ENCODE measurements at regions not wholly inside any gene's neighbourhood (a gene's known extent, or its start where the extent isn't known, plus 50 kb on each side); places are given as distances from the start of the nearest gene placed in this dataset.

DNA sequence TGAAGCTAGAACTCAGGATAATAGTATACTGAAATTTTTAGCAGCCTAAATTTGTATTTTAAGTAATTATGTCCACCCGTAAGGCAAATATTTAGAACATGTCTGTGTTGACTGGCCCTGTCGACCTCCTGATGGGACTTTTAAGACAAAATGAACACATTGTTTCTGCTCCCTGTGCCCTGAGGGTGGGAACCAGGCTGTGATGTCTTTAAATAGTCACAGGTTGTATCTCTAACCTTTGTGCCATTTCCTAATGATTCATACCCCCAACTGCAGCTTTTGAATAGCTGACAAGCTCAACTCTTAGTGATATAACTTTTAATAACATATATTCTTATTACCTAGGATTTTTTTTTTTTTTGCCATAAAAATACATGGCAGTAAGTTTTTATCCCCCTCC lies 494.9 kb upstream of the AKR1E2 start:
- no peak for DNase-seq

DNA sequence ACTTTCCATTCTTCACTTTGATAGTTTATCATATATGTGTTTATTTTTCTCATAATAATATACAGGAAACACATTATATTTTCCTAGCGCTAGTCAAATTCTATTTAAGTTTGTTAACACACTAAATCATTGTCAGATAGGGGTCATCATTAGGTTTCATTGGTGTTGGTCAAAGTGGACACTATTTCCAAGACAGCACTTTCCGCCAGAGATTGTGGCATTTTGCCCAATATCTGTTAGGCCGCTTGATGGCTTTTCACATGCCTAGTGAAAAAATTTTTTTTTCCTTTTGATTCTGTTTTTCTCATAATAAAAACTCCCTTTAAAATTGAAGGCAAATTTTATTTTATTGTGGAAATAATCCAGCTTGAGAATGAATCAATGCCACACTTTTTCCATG lies 495.4 kb upstream of the AKR1E2 start:
- DNase-seq: no peak

DNA sequence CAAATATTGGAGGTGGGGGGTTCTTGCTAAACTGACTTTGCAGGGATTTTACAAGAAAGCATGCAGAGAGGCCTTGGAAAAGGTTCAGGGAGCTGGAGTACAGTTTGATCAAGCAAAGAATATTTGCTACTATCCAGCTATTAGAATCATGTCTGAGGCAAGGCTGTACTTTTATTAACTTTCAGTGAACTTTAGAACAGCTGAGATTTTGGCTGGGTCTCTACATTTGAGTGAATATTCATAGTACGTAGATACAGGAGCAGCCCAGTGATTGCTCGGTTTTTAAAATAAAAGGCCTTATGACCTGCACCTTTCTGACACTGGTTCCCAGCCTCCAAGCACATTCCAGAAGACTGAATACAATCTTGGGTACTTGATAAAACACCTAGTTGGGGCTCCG lies 496.8 kb upstream of the AKR1E2 start:
- DNase-seq: no peak

DNA sequence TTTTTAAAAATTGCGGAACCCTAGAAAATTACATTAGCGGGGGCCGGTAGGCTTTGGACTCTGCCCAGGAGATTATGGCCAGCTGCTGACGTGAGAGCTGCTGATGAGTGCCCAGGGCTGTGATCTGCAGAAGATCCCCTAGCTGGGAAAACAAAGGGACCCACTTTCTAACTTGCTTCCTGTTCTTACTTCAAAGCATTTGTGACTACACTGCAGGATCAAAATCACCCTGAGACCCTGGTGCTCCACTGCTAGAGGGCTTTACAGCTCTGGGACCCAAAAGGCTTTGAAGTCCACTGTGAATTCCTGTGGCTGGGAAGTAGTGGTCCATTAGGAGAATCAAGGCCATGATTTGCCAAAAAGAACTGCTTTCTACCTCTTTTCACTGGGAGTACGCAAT lies 499.4 kb upstream of the AKR1E2 start:
- DNase-seq: no peak

DNA sequence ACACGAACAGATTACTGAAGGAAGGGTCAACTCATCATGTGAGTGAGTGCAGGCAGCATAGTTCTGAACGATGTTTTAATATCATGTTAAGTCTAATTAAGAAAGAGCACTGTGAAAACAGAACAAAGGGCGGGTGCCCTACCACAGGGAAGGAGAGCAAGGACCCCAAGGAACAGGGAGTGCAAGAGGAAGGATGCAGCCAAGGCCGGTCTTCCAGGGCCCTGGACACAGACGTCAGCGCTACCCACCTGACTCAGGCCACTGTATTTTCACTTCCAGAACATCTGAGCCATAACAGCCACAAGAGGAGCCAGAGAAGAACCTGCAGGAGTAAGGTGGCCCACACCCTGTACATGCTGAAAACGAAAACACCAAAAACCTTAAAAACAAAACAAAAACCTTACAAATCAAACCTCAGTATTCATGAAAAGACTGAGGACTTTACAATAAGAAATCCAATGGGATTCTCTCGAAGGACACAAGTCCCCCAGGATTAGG lies 506.1 kb upstream of the AKR1E2 start:
- no peak for DNase-seq

DNA sequence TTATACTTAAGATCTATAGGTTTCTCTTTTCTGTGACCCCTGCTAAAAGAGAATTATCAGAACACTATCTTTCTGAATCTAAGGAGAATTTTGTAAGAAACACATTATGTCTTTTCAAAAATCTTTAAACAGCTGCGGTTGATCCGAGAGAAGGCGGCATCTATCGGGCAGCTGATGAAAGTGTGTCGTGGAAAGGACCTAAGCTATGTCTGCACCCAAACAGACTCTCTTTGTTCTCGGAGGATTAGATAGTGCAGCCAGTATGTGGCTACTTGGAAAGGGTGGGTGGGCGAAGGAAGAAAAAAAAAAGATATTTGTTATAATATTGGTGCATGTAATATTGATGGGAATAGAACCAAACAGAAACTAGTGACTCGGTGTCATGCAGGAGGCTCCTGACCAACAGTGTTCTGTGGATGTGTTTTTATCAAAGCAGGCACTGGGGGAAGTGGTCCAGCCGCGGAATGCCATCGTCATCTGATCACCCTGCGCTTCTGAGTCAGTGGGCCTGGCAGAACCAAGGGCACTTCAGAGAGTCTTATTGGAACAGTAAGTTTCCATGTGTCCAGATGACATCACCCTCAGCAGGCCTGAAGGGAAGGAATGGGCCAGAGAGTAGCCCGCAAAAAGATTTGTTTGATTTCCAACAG lies 509.7 kb upstream of the AKR1E2 start:
- DNase-seq: no peak

DNA sequence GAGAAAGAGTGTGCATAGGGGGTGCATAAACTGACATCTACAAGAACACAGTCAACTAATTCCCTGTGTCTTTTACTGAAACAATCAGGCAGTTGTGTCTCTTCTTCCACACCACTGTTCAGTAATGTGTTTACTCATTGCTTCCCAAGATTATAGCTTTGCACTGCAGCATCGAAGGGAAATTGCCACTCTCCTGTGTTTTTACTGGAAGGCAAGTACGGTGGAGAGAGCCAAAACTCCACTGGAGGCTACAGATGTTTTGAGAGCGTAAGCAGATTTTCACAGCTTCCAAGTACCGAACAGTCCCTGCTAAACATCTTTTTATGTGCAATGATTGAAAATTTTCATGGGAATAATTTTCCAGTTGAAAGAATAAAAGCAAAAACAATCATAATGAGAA lies 510.5 kb upstream of the AKR1E2 start:
- no peak for DNase-seq

DNA sequence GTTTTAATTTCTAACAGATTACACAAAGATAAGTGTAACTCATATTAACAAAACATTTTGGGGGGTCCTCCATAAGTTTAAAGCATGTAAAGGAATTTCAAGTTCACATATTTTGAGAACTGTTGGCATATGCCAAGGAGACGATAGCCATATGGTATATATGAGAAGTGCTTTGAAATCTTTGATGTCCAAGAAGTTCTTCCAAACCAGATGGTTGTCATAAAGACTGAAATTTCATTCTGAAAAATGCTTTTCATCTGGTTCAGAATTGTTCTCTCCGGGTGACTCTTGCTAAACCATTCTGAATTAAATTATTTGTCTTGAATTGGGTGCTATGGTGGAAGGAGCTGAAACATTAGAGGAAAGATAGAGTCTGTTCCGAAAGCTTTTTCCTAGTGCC lies 513.0 kb upstream of the AKR1E2 start:
- DNase-seq: no peak

DNA sequence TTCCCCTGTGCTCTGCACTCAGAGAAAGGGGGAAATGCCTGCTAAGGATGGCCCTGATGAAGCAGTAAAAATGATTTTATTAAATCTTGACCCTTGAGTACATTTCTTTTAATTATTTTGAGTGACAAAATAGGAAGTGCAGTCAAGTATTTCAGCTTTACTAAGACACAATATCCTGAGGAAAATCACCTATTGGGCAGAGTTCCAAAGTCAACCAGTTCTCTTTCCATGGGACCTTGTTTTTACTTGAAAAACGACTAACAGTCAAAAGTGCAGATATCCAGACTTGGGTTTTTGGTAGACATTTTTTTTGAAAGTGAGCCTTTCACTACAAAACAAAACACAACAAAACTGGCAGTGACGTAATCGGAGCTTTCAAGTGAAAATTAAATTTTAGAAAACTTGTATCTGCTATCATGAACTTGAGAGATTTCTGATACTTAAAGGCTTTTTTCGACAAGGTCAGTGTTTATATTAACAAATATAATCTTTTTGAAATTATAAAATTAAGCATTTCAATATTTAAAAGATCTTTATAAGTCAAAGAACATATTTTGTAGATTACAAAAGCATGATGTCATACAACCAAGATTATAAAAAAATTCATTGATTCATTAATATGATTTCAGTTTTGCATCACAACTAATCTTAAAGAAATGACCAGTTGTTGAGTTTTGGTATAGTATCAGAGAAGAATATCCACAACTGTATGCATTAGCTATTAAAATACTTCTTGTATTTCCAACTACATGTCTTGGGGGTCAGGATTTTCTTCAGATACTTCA lies 513.8 kb upstream of the AKR1E2 start:
- DNase-seq: no peak

DNA sequence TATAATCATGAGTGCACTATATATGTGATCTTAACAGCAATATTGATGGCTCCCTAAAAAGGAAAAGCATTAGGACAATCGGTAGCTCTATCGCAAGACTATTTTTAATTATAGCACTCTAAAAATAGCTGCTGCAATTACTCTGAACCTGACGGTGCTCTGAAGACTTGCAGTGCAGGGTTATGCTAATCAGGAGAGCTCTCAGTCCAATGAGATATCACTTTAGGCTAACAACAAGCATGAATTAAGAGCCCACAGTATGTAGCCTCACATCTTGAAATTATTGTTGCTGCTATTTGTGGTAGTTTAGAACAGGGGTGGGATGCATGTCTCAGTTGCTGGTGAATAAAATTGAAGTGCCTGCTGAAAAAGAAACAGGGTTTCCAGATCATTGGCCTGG lies 515.8 kb upstream of the AKR1E2 start:
- DNase-seq: no peak

DNA sequence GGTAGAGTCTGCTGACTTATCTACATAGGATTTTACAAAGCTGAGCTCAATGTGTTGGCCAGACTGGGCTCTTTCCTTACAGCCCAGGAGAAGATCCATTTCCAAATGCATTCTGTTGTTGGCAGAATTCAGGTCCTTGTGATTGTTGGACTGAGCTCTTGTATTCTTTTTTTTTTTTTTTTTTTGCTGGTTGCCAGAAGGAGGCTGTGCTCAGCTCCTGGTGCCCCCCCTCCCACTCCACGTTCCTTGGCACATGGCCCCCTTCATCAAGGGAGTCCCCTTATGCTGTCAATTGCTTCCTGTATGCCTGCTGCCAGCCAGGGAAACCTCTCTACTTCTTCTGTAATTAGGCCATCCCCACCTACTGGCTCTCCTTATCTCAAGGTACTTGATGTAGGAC lies 518.1 kb upstream of the AKR1E2 start:
- no peak for DNase-seq

DNA sequence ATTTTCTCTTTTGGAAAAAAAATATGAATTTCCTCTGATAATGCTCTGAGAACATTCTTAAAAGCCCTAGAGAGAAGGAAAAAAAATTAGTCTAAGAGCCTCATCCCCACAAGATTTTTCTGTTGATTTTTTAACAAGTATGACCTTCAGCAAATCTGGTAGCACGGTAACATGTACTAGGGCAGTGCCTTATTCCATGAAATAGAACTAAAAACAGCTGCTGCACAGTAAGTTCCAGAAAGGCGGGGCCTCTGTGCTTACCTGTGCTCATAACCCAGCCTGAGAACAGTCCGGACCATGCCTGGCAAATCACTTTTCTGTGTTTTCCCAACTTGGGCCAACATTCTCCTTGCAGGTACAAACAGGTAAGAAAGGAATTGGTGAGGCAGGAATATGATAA lies 519.1 kb upstream of the AKR1E2 start:
- DNase-seq: no peak

DNA sequence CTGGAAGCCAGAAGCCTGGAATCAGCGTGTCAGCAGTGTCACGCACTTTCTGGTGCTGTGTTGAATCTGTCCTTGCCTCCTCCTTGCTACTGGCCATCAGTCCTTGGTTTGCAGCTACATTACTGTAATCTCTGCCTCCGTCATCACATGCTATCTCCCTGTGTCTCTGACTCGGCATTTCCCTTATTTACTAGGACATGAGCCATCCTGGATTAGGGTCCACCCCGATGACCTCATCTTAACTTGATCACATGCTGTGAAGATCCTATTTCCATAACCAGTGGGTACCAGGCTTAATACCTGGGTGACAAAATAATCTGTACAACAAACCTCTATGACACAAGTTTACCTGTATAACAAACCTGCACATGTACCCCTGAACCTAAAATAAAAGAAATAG lies 518.0 kb upstream of the KLF6 start:
- no peak for DNase-seq

DNA sequence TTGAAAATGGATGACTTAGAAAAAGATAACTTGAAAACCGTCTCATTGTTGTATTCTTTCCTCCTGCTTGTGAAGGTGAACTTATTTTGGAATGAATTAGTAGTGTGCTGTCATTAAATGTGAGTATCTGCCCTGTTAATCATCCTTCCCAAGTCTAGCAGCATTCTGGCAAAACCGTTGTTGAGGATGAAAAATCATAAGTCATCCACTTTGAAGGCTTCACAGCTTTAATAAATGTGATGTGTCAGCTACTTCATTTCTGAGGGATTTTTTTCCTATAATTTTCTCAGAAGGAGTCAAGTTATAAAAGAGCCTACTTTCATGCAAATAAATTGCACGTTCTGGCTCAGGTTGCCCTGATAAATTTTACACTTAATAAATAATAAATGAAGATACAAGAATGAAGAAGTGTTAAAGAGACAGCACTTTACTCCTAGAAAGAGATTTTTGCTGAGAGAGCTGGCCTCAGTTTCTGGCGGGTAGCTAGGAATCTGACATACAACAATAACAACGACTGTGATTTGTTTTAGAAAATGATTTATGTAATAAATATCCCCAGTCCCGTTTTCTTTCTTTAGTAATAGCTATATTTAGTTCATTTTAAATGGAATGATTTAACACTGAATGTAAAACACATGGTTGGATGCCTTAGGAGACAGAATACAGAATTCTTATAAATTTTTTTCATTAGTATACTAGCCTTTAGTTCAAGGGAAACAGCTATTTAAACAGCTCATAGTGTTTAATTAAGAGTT lies 516.5 kb upstream of the KLF6 start:
- no peak for DNase-seq

DNA sequence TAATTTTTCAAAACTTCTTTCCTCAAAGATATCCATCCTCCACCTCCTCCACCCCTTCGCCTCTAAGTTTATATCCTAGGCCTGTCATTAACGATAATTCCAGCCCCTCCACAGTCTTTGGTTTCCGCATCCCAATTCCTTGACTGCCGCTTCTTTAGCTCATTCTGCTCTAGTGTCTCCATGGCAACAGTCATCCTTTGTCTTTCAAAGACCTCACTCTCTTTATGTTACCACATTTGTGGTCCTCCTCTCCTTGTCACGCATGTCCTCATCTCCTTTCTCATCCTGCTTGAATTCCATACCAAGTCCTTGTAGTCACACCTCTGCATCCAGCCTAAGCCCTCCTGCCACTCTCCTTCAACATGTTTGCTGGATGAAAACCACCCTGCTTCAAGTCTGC lies 511.2 kb upstream of the KLF6 start:
- DNase-seq: no peak

DNA sequence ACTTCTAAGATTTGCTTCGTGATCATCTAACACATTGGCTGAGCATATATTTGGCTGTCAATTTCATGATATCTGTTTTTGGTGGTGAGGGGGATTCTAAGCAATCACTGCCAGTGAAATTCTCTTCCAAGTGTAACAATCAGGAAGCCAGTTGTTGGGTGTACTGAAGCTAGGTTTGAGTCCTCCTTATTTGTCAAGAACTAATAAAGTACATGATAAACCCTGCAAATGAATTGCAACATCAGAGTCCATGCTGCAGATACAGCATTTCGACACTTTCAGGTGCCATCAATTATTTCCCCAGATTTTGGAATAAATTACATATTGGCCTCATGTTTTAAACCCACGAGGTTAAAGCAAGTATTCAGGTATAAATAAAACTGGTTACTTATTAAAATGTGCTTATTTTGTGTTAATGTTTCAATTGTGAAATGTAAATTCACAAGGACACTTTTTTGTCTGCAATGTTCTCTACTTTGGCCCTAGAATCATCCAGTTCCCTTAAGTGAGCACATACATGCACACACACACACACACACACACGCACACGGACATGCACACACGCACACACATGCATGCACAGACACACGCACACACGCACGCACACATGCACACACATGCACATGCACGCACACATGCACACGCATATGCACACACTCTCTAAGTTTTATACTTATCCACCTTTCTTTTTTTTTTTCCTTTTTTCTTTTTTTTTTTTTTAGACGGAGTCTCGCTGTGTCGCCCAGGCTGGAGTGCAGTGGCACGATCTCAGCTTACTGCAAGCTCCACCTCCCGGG lies 510.2 kb upstream of the KLF6 start:
- no peak for DNase-seq

DNA sequence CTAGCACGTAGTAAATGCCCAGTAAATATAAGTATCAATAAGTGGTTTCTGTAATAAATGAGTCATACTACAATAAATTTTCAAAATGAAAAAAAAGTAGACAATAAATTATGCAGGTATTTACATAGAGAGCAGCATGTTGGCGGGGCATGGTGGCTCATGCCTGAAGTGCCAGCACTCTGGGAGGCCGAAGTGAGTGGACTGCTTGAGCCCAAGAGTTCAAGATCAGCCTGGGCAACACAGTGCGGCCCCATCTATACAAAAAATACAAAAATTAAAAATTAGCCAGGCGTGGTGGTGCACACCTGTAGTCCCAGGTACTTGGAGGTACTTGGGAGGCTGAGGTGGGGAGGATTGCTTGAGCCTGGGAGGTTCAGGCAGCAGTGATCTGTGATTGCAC lies 509.3 kb upstream of the KLF6 start:
- DNase-seq: no peak

DNA sequence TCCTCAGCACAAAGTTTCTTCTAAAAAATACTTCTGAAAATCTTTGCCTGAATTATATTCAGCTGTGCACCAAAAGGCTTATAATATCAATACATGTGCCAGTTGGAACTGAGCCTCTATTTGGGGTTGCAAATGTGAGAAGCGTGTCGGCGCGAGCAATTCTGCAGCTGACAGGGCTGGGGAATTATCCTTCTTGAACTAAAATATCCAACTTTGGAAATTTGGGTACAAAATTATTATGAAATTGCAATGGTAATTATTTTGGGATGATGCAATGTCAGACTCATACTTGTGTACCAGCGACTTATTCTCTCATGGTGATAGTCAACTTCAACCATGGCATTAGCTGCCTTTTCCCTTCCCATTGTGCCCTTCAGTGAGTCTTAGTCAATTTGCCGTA lies 507.0 kb upstream of the KLF6 start:
- no peak for DNase-seq

DNA sequence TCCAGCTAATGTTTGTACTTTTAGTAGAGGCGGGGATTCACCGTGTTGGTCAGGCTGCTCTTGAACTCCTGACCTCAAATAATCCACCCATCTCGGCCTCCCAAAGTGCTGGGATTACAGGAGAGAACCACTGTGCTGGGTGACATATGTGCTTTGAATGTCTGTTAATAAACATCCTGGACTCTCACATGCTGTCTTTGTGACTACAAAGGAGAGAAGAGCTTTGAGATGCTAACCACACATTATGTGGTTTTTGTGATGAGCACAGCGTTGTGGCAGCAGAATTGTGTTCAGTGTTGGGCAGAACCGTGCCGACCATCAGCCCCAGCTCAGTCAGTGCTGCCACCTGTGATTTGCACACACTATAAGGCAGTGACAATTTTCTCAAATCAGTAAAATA lies 500.1 kb upstream of the KLF6 start:
- DNase-seq: no peak

DNA sequence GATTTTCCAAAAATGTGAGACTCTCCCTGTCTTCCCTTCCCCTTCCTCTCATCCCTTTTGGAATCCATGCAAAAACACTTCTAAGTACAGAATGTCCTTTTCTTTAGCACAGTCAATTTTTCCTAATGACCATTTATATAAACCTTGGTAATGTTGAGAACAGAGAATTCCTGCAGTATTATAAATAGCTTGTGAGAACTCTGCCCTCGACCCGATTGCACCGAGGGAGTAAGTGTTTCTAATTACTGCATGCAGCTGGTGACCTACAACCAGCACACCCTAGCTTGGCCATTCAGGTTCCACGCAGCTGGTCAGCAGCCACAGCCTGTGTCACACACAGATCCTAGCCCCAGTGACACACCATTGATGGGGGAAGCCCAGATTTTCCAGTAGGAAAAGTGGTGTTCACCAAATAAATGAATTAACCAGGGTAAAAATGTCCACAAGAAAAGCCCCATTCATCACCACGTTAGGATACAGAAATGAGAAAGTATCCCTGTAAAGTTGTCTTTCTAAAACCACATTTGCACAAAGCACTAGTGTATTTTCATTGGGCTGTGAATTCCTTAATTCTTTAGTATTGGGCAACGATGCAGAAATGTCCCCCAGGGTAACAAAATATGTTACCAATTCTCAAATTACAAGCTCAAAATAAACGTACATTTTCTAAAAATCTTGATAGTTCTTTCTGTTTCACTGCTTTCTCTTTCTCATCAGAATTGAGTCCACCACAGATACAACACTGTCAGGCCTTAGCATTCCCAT lies 499.0 kb upstream of the KLF6 start:
- no peak for DNase-seq

DNA sequence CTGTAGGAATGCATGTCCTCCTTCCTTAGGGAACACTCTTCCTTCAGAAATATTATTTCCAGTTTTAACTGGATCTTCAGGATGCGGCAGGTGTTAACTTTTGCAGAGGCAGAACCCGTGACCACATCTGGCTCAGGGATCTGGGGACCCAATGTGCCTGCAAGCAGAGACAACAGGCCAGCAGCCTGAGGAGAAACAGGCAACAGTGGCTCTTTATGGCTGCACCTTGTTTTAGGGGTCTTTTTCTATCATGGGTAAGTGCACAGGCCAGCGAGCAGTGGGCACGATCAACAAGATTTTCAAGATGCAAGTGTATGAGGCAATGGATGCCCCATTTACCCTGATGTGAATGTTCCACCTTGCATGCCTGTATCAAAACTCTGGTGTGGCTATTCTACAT lies 497.5 kb upstream of the KLF6 start:
- DNase-seq: no peak

DNA sequence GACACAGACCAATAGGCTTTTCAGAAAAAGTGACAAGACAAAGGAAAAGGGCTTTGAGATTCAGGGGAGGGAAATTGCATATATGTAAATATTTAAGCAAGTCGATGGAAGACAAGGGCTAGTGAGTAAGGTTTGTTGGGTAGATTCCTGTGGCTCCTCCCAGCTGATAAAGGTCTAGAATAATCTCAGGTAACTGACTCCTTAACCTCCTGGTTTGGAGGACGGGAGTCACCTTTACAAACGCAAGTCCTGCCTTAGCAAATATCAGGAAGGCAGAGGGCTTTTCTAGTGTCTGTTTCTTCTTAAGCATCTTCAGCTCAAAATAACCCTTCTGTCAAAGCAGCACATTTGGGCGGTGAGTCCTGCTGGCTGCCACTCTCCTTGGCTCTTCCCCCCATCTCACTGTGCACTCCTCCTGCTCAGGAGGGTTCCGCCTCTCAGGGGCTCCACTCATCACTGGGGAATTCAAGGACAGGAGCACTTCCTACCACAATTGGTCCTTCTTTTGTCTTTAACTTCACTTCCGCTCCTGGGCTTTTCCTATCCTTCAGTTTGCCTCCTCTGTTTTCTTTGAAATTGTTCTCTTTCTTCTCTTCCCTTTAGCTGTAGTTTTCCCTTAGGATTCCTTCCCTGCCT lies 496.3 kb upstream of the KLF6 start:
- no peak for DNase-seq
